ENCODE measurements at regions not wholly inside any gene's neighbourhood (a gene's known extent, or its start where the extent isn't known, plus 50 kb on each side); places are given as distances from the start of the nearest gene placed in this dataset.

GRCh38 chr1:73771396-73771795 lies 426.6 kb downstream of the LRRIQ3 start:
- H3K27me3 Mint-ChIP-seq: no peaks in the 10 kb centered on the region
- no peaks in the 10 kb centered on the region for H3K36me3 Mint-ChIP-seq (ENCODE audit: low read depth)
- H3K9me3 Mint-ChIP-seq: peaks cover 4% of the 10 kb centered on the region
- no peaks in the 10 kb centered on the region for H3K4me1 Mint-ChIP-seq (ENCODE audit: low read depth)
- no peak overlapping the region for H3K27ac Mint-ChIP-seq
- H3K4me3 Mint-ChIP-seq: no peak overlapping the region

- Mint-ChIP-seq H3K9me3 (peaks cover 4% of the 10 kb centered on the region), H3K4me1 (ENCODE audit: low read depth) (no peaks in the 10 kb centered on the region), H3K27me3 (no peaks in the 10 kb centered on the region), H3K36me3 (ENCODE audit: low read depth) (no peaks in the 10 kb centered on the region), H3K4me3 (no peak overlapping the region), H3K27ac (no peak overlapping the region)
Measured at GRCh38 chr1:73770109-73770905, 427.7 kb downstream of the LRRIQ3 start.

- Mint-ChIP-seq H3K9me3 (peaks cover 4% of the 10 kb centered on the region), H3K4me1 (ENCODE audit: low read depth) (no peaks in the 10 kb centered on the region), H3K4me3 (no peak overlapping the region), H3K36me3 (ENCODE audit: low read depth) (no peaks in the 10 kb centered on the region), H3K27ac (no peak overlapping the region), H3K27me3 (no peaks in the 10 kb centered on the region)
Measured at GRCh38 chr1:73766786-73767348, 431.1 kb downstream of the LRRIQ3 start.

GRCh38 chr1:73765551-73766233 lies 432.3 kb downstream of the LRRIQ3 start:
- H3K4me1 Mint-ChIP-seq (ENCODE audit: low read depth): no peaks in the 10 kb centered on the region
- no peak overlapping the region for H3K4me3 Mint-ChIP-seq
- H3K9me3 Mint-ChIP-seq: peaks cover 4% of the 10 kb centered on the region
- no peaks in the 10 kb centered on the region for H3K36me3 Mint-ChIP-seq (ENCODE audit: low read depth)
- no peak overlapping the region for H3K27ac Mint-ChIP-seq
- H3K27me3 Mint-ChIP-seq: no peaks in the 10 kb centered on the region

- Mint-ChIP-seq H3K27ac (no peak overlapping the region), H3K4me3 (no peak overlapping the region), H3K9me3 (peaks cover 7% of the 10 kb centered on the region), H3K4me1 (ENCODE audit: low read depth) (no peaks in the 10 kb centered on the region), H3K36me3 (ENCODE audit: low read depth) (no peaks in the 10 kb centered on the region), H3K27me3 (no peaks in the 10 kb centered on the region)
Measured at GRCh38 chr1:73761559-73761958, 436.4 kb downstream of the LRRIQ3 start.

GRCh38 chr1:73759011-73759410 lies 439.0 kb downstream of the LRRIQ3 start:
- Mint-ChIP-seq H3K27ac (no peak overlapping the region), H3K36me3 (ENCODE audit: low read depth) (no peaks in the 10 kb centered on the region), H3K4me3 (no peak overlapping the region), H3K27me3 (no peaks in the 10 kb centered on the region), H3K9me3 (peaks cover 7% of the 10 kb centered on the region), H3K4me1 (ENCODE audit: low read depth) (no peaks in the 10 kb centered on the region)

GRCh38 chr1:73756817-73757216 lies 441.2 kb downstream of the LRRIQ3 start:
- Mint-ChIP-seq H3K36me3 (ENCODE audit: low read depth) (no peaks in the 10 kb centered on the region), H3K4me3 (no peak overlapping the region), H3K9me3 (peaks cover 12% of the 10 kb centered on the region), H3K4me1 (ENCODE audit: low read depth) (no peaks in the 10 kb centered on the region), H3K27me3 (no peaks in the 10 kb centered on the region), H3K27ac (no peak overlapping the region)

- Mint-ChIP-seq H3K27me3 (no peaks in the 10 kb centered on the region), H3K9me3 (peaks cover 11% of the 10 kb centered on the region), H3K27ac (no peak overlapping the region), H3K4me3 (no peak overlapping the region), H3K4me1 (ENCODE audit: low read depth) (no peaks in the 10 kb centered on the region), H3K36me3 (ENCODE audit: low read depth) (no peaks in the 10 kb centered on the region)
Measured at GRCh38 chr1:73755649-73756048, 442.3 kb downstream of the LRRIQ3 start.

- Mint-ChIP-seq H3K4me1 (ENCODE audit: low read depth) (no peaks in the 10 kb centered on the region), H3K36me3 (ENCODE audit: low read depth) (no peaks in the 10 kb centered on the region), H3K27me3 (no peaks in the 10 kb centered on the region), H3K9me3 (peaks cover 4% of the 10 kb centered on the region), H3K27ac (no peak overlapping the region), H3K4me3 (no peak overlapping the region)
Measured at GRCh38 chr1:73749996-73750395, 448.0 kb downstream of the LRRIQ3 start.

- Mint-ChIP-seq H3K4me1 (ENCODE audit: low read depth) (no peaks in the 10 kb centered on the region), H3K9me3 (peaks cover 17% of the 10 kb centered on the region), H3K4me3 (no peak overlapping the region), H3K36me3 (ENCODE audit: low read depth) (no peaks in the 10 kb centered on the region), H3K27ac (no peak overlapping the region), H3K27me3 (no peaks in the 10 kb centered on the region)
Measured at GRCh38 chr1:73744985-73745384, 453.0 kb downstream of the LRRIQ3 start.

GRCh38 chr1:73736125-73736524 lies 461.9 kb downstream of the LRRIQ3 start:
- no peak overlapping the region for H3K27ac Mint-ChIP-seq
- H3K27me3 Mint-ChIP-seq: no peaks in the 10 kb centered on the region
- no peaks in the 10 kb centered on the region for H3K36me3 Mint-ChIP-seq (ENCODE audit: low read depth)
- H3K4me1 Mint-ChIP-seq (ENCODE audit: low read depth): no peaks in the 10 kb centered on the region
- no peak overlapping the region for H3K4me3 Mint-ChIP-seq
- H3K9me3 Mint-ChIP-seq: no peaks in the 10 kb centered on the region

- Mint-ChIP-seq H3K9me3 (no peaks in the 10 kb centered on the region), H3K4me1 (ENCODE audit: low read depth) (no peaks in the 10 kb centered on the region), H3K27ac (no peak overlapping the region), H3K4me3 (no peak overlapping the region), H3K36me3 (ENCODE audit: low read depth) (no peaks in the 10 kb centered on the region), H3K27me3 (no peaks in the 10 kb centered on the region)
Measured at GRCh38 chr1:73727036-73727435, 470.9 kb downstream of the LRRIQ3 start.

GRCh38 chr1:73722055-73722454 lies 475.9 kb downstream of the LRRIQ3 start:
- peaks cover 7% of the 10 kb centered on the region for H3K9me3 Mint-ChIP-seq
- no peaks in the 10 kb centered on the region for H3K27me3 Mint-ChIP-seq
- H3K36me3 Mint-ChIP-seq (ENCODE audit: low read depth): no peaks in the 10 kb centered on the region
- no peak overlapping the region for H3K4me3 Mint-ChIP-seq
- H3K4me1 Mint-ChIP-seq (ENCODE audit: low read depth): no peaks in the 10 kb centered on the region
- H3K27ac Mint-ChIP-seq: no peak overlapping the region

GRCh38 chr1:73717976-73718375 lies 480.0 kb downstream of the LRRIQ3 start:
- H3K27ac Mint-ChIP-seq: no peak overlapping the region
- H3K4me3 Mint-ChIP-seq: no peak overlapping the region
- H3K36me3 Mint-ChIP-seq (ENCODE audit: low read depth): no peaks in the 10 kb centered on the region
- H3K4me1 Mint-ChIP-seq (ENCODE audit: low read depth): no peaks in the 10 kb centered on the region
- no peaks in the 10 kb centered on the region for H3K27me3 Mint-ChIP-seq
- peaks cover 16% of the 10 kb centered on the region for H3K9me3 Mint-ChIP-seq

- H3K36me3 Mint-ChIP-seq (ENCODE audit: low read depth): no peaks in the 10 kb centered on the region
- H3K4me3 Mint-ChIP-seq: no peak overlapping the region
- no peaks in the 10 kb centered on the region for H3K27me3 Mint-ChIP-seq
- H3K4me1 Mint-ChIP-seq (ENCODE audit: low read depth): no peaks in the 10 kb centered on the region
- H3K27ac Mint-ChIP-seq: no peak overlapping the region
- H3K9me3 Mint-ChIP-seq: peaks cover 7% of the 10 kb centered on the region
Measured at GRCh38 chr1:73711089-73711488, 486.9 kb downstream of the LRRIQ3 start.

All from stimulated activated naive CD8-positive, alpha-beta T cell treated with anti-CD3 and anti-CD28 coated beads, Interleukin-15, Interleukin-2, amounts not matched to agents 100 ng/mL and 50 ng/mL, for 24 hours (primary cell).